Muscle of leg (tissue), 3 donors: ENCODE measurements at regions not wholly inside any gene's neighbourhood (a gene's known extent, or its start where the extent isn't known, plus 50 kb on each side); places are given as distances from the start of the nearest gene placed in this dataset.
"Not testable (repeated sequence)": the region's sequence is repeated elsewhere in the genome, so short reads cannot be mapped to it uniquely, and the experiment has no call there.

Experiments used
- DNase-seq: peaks from one replicate; pipeline ENCODE4 v3.0.0; 2013
- H3K27ac ChIP-seq: one replicate; pipeline ENCODE4 v1.5.1; 2013; ENCODE audit warnings: mild to moderate bottlenecking, low read length, control low read depth
- H3K27me3 ChIP-seq: one replicate; pipeline ENCODE4 v1.6.1; 2013; ENCODE audit warnings: low read length; ENCODE audit not compliant: control insufficient read depth, insufficient read depth
- H3K36me3 ChIP-seq: one replicate; pipeline ENCODE4 v1.6.1; 2013; ENCODE audit warnings: low read length; ENCODE audit not compliant: control insufficient read depth, insufficient read depth
- H3K4me1 ChIP-seq: one replicate; pipeline ENCODE4 v1.6.1; 2013; ENCODE audit warnings: low read length; ENCODE audit not compliant: control insufficient read depth, insufficient read depth
- H3K4me3 ChIP-seq: one replicate; pipeline ENCODE4 v1.5.1; 2013; ENCODE audit warnings: low read length, control low read depth
- H3K9me3 ChIP-seq: replicated peaks from 2 replicates; pipeline ENCODE4 v1.6.1; 2013; ENCODE audit warnings: low read depth, low read length; ENCODE audit not compliant: control insufficient read depth
- WGBS: methylation state at CpG from one replicate; pipeline ENCODE4 v1.1.5; 2013; ENCODE audit warnings: missing lambda C conversion rate; ENCODE audit not compliant: insufficient coverage; 5-methylcytosine and 5-hydroxymethylcytosine counted together

- H3K36me3 ChIP-seq = no peaks in the 10 kb centered on the region
- H3K4me1 ChIP-seq = no peaks in the 10 kb centered on the region
- H3K4me3 ChIP-seq = no peak overlapping the region
- no peaks in the 10 kb centered on the region for H3K9me3 ChIP-seq
- no peak for DNase-seq
- H3K27ac ChIP-seq = no peak overlapping the region
- WGBS = no CpG with 5 or more reads among the region's 3 CpGs
- H3K27me3 ChIP-seq = no peaks in the 10 kb centered on the region
These were observed 1188.0 kb upstream of the ALCAM start for GRCh38 chr3:104178680-104179079.

- Histone ChIP-seq H3K36me3 (no peaks in the 10 kb centered on the region), H3K4me3 (no peak overlapping the region), H3K4me1 (no peaks in the 10 kb centered on the region), H3K9me3 (no peaks in the 10 kb centered on the region), H3K27ac (no peak overlapping the region), H3K27me3 (no peaks in the 10 kb centered on the region)
- WGBS = no CpG with 5 or more reads among the region's 1 CpG
- peak; percentile 7 for DNase-seq
These were observed 1185.8 kb upstream of the ALCAM start for GRCh38 chr3:104180906-104181305.

- no peaks in the 10 kb centered on the region for H3K36me3 ChIP-seq
- H3K9me3 ChIP-seq = no peaks in the 10 kb centered on the region
- H3K27ac ChIP-seq = no peak overlapping the region
- no peaks in the 10 kb centered on the region for H3K27me3 ChIP-seq
- no peak for DNase-seq
- no peaks in the 10 kb centered on the region for H3K4me1 ChIP-seq
- no peak overlapping the region for H3K4me3 ChIP-seq
These were observed 1176.0 kb upstream of the ALCAM start for GRCh38 chr3:104190681-104191080.

GRCh38 chr3:104198131-104198530 lies 1168.6 kb upstream of the ALCAM start:
- no CpG with 5 or more reads among the region's 2 CpGs for WGBS
- Histone ChIP-seq H3K4me3 (no peak overlapping the region), H3K27me3 (no peaks in the 10 kb centered on the region), H3K36me3 (no peaks in the 10 kb centered on the region), H3K27ac (no peak overlapping the region), H3K9me3 (no peaks in the 10 kb centered on the region), H3K4me1 (no peaks in the 10 kb centered on the region)
- DNase-seq = no peak

- H3K36me3 ChIP-seq = no peaks in the 10 kb centered on the region
- H3K27ac ChIP-seq = no peak overlapping the region
- no peaks in the 10 kb centered on the region for H3K4me1 ChIP-seq
- no peak for DNase-seq
- no CpG with 5 or more reads among the region's 2 CpGs for whole genome bisulfite sequencing
- H3K27me3 ChIP-seq = no peaks in the 10 kb centered on the region
- no peak overlapping the region for H3K4me3 ChIP-seq
- no peaks in the 10 kb centered on the region for H3K9me3 ChIP-seq
These were observed 1159.8 kb upstream of the ALCAM start for GRCh38 chr3:104206925-104207324.

- Histone ChIP-seq H3K4me3 (no peak overlapping the region), H3K27ac (no peak overlapping the region), H3K4me1 (no peaks in the 10 kb centered on the region), H3K9me3 (no peaks in the 10 kb centered on the region), H3K36me3 (no peaks in the 10 kb centered on the region), H3K27me3 (no peaks in the 10 kb centered on the region)
- DNase-seq = no peak
- no CpG with 5 or more reads among the region's 1 CpG for WGBS
These were observed 1152.4 kb upstream of the ALCAM start for GRCh38 chr3:104214277-104214676.

GRCh38 chr3:104214937-104215336 lies 1151.8 kb upstream of the ALCAM start:
- DNase-seq = no peak
- WGBS = no CpG with 5 or more reads among the region's 2 CpGs
- Histone ChIP-seq H3K9me3 (no peaks in the 10 kb centered on the region), H3K27ac (no peak overlapping the region), H3K4me3 (no peak overlapping the region), H3K36me3 (no peaks in the 10 kb centered on the region), H3K27me3 (no peaks in the 10 kb centered on the region), H3K4me1 (no peaks in the 10 kb centered on the region)

GRCh38 chr3:104219046-104219445 lies 1147.7 kb upstream of the ALCAM start:
- not testable (repeated sequence) for H3K4me3 ChIP-seq
- WGBS = no CpG with 5 or more reads among the region's 2 CpGs

GRCh38 chr3:104234442-104235194 lies 1132.1 kb upstream of the ALCAM start:
- Histone ChIP-seq H3K36me3 (no peaks in the 10 kb centered on the region), H3K4me3 (no peak overlapping the region), H3K27ac (no peak overlapping the region), H3K27me3 (no peaks in the 10 kb centered on the region), H3K9me3 (no peaks in the 10 kb centered on the region), H3K4me1 (no peaks in the 10 kb centered on the region)
- no peak for DNase-seq
- WGBS = no CpG with 5 or more reads among the region's 1 CpG

More at GRCh38 chr3:104219046-104219445, 1147.7 kb upstream of the ALCAM start:
- not testable (repeated sequence) for H3K4me1 ChIP-seq, DNase-seq, H3K27ac ChIP-seq, H3K36me3 ChIP-seq, H3K9me3 ChIP-seq, H3K27me3 ChIP-seq

GRCh38 chr3:104244680-104245220 lies 1122.0 kb upstream of the ALCAM start:
- no peaks in the 10 kb centered on the region for H3K36me3 ChIP-seq
- peak; percentile 1 for DNase-seq
- H3K4me1 ChIP-seq = no peaks in the 10 kb centered on the region
- no peak overlapping the region for H3K27ac ChIP-seq
- H3K27me3 ChIP-seq = no peaks in the 10 kb centered on the region
- no CpG with 5 or more reads among the region's 4 CpGs for WGBS
- peaks cover 2% of the 10 kb centered on the region for H3K9me3 ChIP-seq
- H3K4me3 ChIP-seq = no peak overlapping the region
